B cell (primary cell): ENCODE measurements at regions not wholly inside any gene's neighbourhood (a gene's known extent, or its start where the extent isn't known, plus 50 kb on each side); places are given as distances from the start of the nearest gene placed in this dataset.

Experiments
- ATAC-seq: fragments of 200-7000 bp; cut with Tn5 transposase; one replicate; pipeline ENCODE4 v1.10.0; 2021; ENCODE audit warnings: low read depth, mild to moderate bottlenecking, moderate number of reproducible peaks, moderate library complexity
- CTCF ChIA-PET: fragments of 350-600 bp; sonication (Branson Sonifier 250); formaldehyde crosslinking; loops from one replicate; lab custom pipeline; 2021; ENCODE audit warnings: antibody characterized with exemption, inconsistent platforms; lab: Charles Lee
- POLR2A ChIA-PET: fragments of 350-600 bp; sonication (Branson Sonifier 250); formaldehyde crosslinking; loops from one replicate; lab custom pipeline; 2021; ENCODE audit warnings: antibody characterized with exemption; lab: Charles Lee
- DNase-seq: peaks from one replicate; pipeline ENCODE4 v3.0.0; 2013
- H2AFZ ChIP-seq: 2 replicates; pipeline ENCODE4 v1.6.1; 2012; ENCODE audit warnings: mild to moderate bottlenecking, low read depth, low read length; ENCODE audit not compliant: insufficient read depth, poor library complexity, severe bottlenecking
- H3K27ac ChIP-seq, 2 donors: 1 replicate in 1 of 2; 2 replicates in 1 of 2; pipeline ENCODE4 v1.5.1; 2012 to 2013; ENCODE audit warnings: low read length in 2 of 2, mild to moderate bottlenecking in 2 of 2, moderate library complexity in 1 of 2
- H3K27me3 ChIP-seq, 4 experiments: fragments of 200-600 bp in 1 of 4; sonication (generic) in 1 of 4; replicated peaks in 1 of 4; 1 replicate in 2 of 4; 2 replicates in 2 of 4; pipeline versions ENCODE4 v1.6.1 to v1.7.0; 2013 to 2016; ENCODE audit warnings: low read length in 3 of 4, mild to moderate bottlenecking in 2 of 4, mixed read lengths in 1 of 4, moderate library complexity in 1 of 4; ENCODE audit not compliant: insufficient read depth in 4 of 4, control insufficient read depth in 3 of 4; ENCODE audit errors: control extremely low read depth in 1 of 4
- H3K36me3 ChIP-seq, 2 experiments: replicated peaks in 1 of 2; 1 replicate in 1 of 2; 2 replicates in 1 of 2; pipeline versions ENCODE4 v1.6.1 to v1.7.1; 2013; ENCODE audit warnings: low read length in 1 of 2; ENCODE audit not compliant: insufficient read depth in 2 of 2, control insufficient read depth in 1 of 2; ENCODE audit errors: control extremely low read depth in 1 of 2, extremely low read depth in 1 of 2
- H3K4me1 ChIP-seq, 2 donors: fragments of 200-600 bp in 1 of 2; sonication (generic) in 1 of 2; 1 replicate in 1 of 2; 2 replicates in 1 of 2; pipeline versions ENCODE4 v1.5.1 to v1.6.1; 2013 to 2017; ENCODE audit warnings: low read length in 2 of 2; ENCODE audit not compliant: control insufficient read depth in 2 of 2, insufficient read depth in 2 of 2
- H3K4me2 ChIP-seq: replicated peaks from 2 replicates; pipeline ENCODE3; 2012; ENCODE audit warnings: mild to moderate bottlenecking, low read depth, low read length; ENCODE audit not compliant: poor library complexity, severe bottlenecking
- H3K4me3 ChIP-seq, 5 experiments: fragments of 200-600 bp in 1 of 5; sonication (generic) in 1 of 5; 1 replicate in 3 of 5; 2 replicates in 2 of 5; pipeline versions ENCODE4 v1.5.1 to v1.7.0; 2011 to 2016; ENCODE audit warnings: low read length in 4 of 5, mild to moderate bottlenecking in 4 of 5, low read depth in 2 of 5, control low read depth in 1 of 5, moderate library complexity in 1 of 5; ENCODE audit not compliant: insufficient read depth in 1 of 5; ENCODE audit errors: control extremely low read depth in 1 of 5, extremely low read depth in 1 of 5
- H3K79me2 ChIP-seq: fragments of 200-600 bp; sonication (generic); one replicate; pipeline ENCODE4 v1.6.0; 2016; ENCODE audit warnings: low read length; ENCODE audit not compliant: control insufficient read depth, insufficient read depth
- H3K9ac ChIP-seq: fragments of 200-600 bp; sonication (generic); 2 replicates; pipeline ENCODE4 v1.6.1; 2017; ENCODE audit warnings: mild to moderate bottlenecking, low read length, moderate library complexity
- H3K9me3 ChIP-seq, 3 donors: one replicate each; pipeline versions ENCODE4 v1.6.1 to v1.7.1; 2013; ENCODE audit warnings: low read length in 2 of 3; ENCODE audit not compliant: control insufficient read depth in 2 of 3, insufficient read depth in 1 of 3; ENCODE audit errors: control extremely low read depth in 1 of 3
- H4K20me1 ChIP-seq: 2 replicates; pipeline ENCODE4 v1.6.0; 2012; ENCODE audit warnings: mild to moderate bottlenecking, low read length; ENCODE audit not compliant: insufficient read depth, control insufficient read depth, poor library complexity, severe bottlenecking
- H3K27ac Mint-ChIP-seq: one replicate; pipeline ENCODE4 v1.8.0; 2021; ENCODE audit warnings: mixed read lengths
- H3K27me3 Mint-ChIP-seq: one replicate; pipeline ENCODE4 v1.8.0; 2021; ENCODE audit warnings: mixed read lengths
- H3K4me1 Mint-ChIP-seq: one replicate; pipeline ENCODE4 v1.8.0; 2021; ENCODE audit warnings: mixed read lengths
- H3K4me3 Mint-ChIP-seq: one replicate; pipeline ENCODE4 v1.8.0; 2021; ENCODE audit warnings: mixed read lengths
- H3K9me3 Mint-ChIP-seq: one replicate; pipeline ENCODE4 v1.8.0; 2022; ENCODE audit warnings: mixed read lengths; ENCODE audit not compliant: insufficient read depth
- EZH2 ChIP-seq: IDR thresholded peaks from 2 replicates; pipeline ENCODE4 v1.6.1; 2012; ENCODE audit warnings: borderline replicate concordance, low read depth, mild to moderate bottlenecking, moderate library complexity, low read length; ENCODE audit not compliant: insufficient read depth, poor library complexity, severe bottlenecking
- WGBS: methylation state at CpG from one replicate; pipeline ENCODE4 v1.1.5; 2013; ENCODE audit warnings: missing lambda C conversion rate; ENCODE audit not compliant: insufficient coverage; 5-methylcytosine and 5-hydroxymethylcytosine counted together
- intact Hi-C: fragments of 100-400 bp; cut with micrococcal nuclease; formaldehyde crosslinking; loops from one replicate; pipeline ENCODE4 v1.10.0; 2022
- TF ChIP-seq, protein P1 (sequence below): fragments of 200-600 bp; IDR thresholded peaks from one replicate; pipeline ENCODE4 v1.8.0; 2022; ENCODE audit warnings: antibody characterized with exemption, mild to moderate bottlenecking

DNA sequence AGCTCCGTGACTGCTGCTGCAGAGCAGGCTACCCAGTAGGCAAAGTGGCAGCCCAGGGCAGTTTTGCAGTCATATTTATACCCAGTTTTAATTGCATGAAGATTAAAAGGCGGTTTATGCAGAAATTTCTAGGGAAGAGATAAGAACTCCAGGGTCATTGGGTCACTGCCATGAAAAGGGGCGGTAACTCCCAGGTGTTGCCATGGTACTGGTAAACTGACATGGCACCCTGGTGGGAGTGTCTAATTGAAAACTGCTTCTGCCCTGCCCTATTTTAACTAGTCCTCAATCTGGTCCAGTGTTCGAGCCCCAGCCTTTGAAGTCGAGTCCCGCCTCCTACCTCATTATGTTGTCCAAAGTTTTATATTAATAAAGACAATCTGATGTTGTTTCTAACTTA is 75.0 kb upstream of the FUCA2 start:
- Histone ChIP-seq H3K4me2 (no peak overlapping the region), H3K27me3 (no peaks in the 10 kb centered on the region), H3K4me1 (no peaks in the 10 kb centered on the region), H4K20me1 (no peaks in the 10 kb centered on the region), H3K9ac (no peak overlapping the region), H3K9me3 (no peaks in the 10 kb centered on the region), H3K4me3 (no peak overlapping the region), H2AFZ (no peak overlapping the region), H3K36me3 (no peaks in the 10 kb centered on the region), H3K27ac (no peak overlapping the region), H3K79me2 (no peaks in the 10 kb centered on the region)
- H3K27ac Mint-ChIP-seq: no peak overlapping the region
- H3K4me1 Mint-ChIP-seq: no peaks in the 10 kb centered on the region
- intact Hi-C loops: no loop called here
- H3K27me3 Mint-ChIP-seq: no peaks in the 10 kb centered on the region
- POLR2A ChIA-PET: no interaction called here
- ATAC-seq (no peak), DNase-seq (no peak)
- TF ChIP-seq EZH2: no peak
- TF ChIP-seq, protein P1, sequence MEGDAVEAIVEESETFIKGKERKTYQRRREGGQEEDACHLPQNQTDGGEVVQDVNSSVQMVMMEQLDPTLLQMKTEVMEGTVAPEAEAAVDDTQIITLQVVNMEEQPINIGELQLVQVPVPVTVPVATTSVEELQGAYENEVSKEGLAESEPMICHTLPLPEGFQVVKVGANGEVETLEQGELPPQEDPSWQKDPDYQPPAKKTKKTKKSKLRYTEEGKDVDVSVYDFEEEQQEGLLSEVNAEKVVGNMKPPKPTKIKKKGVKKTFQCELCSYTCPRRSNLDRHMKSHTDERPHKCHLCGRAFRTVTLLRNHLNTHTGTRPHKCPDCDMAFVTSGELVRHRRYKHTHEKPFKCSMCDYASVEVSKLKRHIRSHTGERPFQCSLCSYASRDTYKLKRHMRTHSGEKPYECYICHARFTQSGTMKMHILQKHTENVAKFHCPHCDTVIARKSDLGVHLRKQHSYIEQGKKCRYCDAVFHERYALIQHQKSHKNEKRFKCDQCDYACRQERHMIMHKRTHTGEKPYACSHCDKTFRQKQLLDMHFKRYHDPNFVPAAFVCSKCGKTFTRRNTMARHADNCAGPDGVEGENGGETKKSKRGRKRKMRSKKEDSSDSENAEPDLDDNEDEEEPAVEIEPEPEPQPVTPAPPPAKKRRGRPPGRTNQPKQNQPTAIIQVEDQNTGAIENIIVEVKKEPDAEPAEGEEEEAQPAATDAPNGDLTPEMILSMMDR: no peak
- CTCF ChIA-PET: interaction anchor here (3.0 kb wide), 1 partner anchor 11 kb away, joined by 13 read pairs; no protein-coding TSS in a partner anchor
- whole genome bisulfite sequencing: 100% methylated on average over 3 of the region's 6 CpGs
- H3K4me3 Mint-ChIP-seq: no peak overlapping the region
- H3K9me3 Mint-ChIP-seq: no peaks in the 10 kb centered on the region

DNA sequence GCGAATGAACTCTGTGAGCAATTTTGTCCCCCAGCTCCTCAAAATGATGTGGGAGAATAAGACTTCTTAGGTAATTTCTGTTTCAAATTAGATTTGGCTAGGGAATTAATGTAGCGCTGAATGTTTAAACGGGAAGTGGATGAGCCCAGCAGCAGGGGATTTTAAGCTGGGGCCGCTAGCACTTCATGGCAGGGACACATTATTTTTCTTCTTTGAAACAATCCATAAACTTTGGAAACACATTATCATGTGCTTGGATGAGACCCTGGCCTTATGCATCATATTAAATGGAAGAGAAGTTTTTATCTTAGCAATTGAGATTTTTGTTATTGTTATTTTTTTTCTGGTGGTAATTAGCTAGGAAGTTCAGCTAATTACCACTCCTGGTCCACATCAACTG is 74.2 kb upstream of the FUCA2 start:
- intact Hi-C loops: no loop called here
- no peaks in the 10 kb centered on the region for H3K27me3 ChIP-seq
- DNase-seq (no peak), ATAC-seq (no peak)
- H3K4me2 ChIP-seq: no peak overlapping the region
- WGBS: no CpG with 5 or more reads among the region's 4 CpGs
- H3K9ac ChIP-seq: no peak overlapping the region
- Mint-ChIP-seq H3K4me1 (no peaks in the 10 kb centered on the region), H3K9me3 (no peaks in the 10 kb centered on the region), H3K27me3 (no peaks in the 10 kb centered on the region), H3K4me3 (no peak overlapping the region), H3K27ac (no peak overlapping the region)
- no peaks in the 10 kb centered on the region for H3K4me1 ChIP-seq
- POLR2A ChIA-PET: no interaction called here
- no peaks in the 10 kb centered on the region for H4K20me1 ChIP-seq
- TF ChIP-seq, protein P1: no peak
- no peak for TF ChIP-seq EZH2
- no peaks in the 10 kb centered on the region for H3K79me2 ChIP-seq
- CTCF ChIA-PET: interaction anchor here (1.1 to 3.0 kb wide), 3 partner anchors 10 to 14 kb away, joined by 3 to 13 read pairs (median 6); no protein-coding TSS in a partner anchor
- no peak overlapping the region for H3K4me3 ChIP-seq
- no peak overlapping the region for H2AFZ ChIP-seq
- H3K27ac ChIP-seq: no peak overlapping the region
- no peaks in the 10 kb centered on the region for H3K36me3 ChIP-seq
- H3K9me3 ChIP-seq: no peaks in the 10 kb centered on the region
